ENCODE measurements at regions not wholly inside any gene's neighbourhood (a gene's known extent, or its start where the extent isn't known, plus 50 kb on each side); places are given as distances from the start of the nearest gene placed in this dataset.
"Not testable (repeated sequence)": the region's sequence is repeated elsewhere in the genome, so short reads cannot be mapped to it uniquely, and the experiment has no call there.

GRCh38 chr4:27692868-27693634, 832.4 kb downstream of the STIM2 start:
- no peak for DNase-seq (ENCODE audit: low read depth in 1 of 2, low spot score in 1 of 2)
- no peak for TF ChIP-seq GABPA (IDR thresholded peaks at IDR 0.05; ENCODE audit: low read depth)
- no peak for TF ChIP-seq POLR2AphosphoS5 (IDR thresholded peaks at IDR 0.05; ENCODE audit: low read depth)
- TF ChIP-seq, protein P1, sequence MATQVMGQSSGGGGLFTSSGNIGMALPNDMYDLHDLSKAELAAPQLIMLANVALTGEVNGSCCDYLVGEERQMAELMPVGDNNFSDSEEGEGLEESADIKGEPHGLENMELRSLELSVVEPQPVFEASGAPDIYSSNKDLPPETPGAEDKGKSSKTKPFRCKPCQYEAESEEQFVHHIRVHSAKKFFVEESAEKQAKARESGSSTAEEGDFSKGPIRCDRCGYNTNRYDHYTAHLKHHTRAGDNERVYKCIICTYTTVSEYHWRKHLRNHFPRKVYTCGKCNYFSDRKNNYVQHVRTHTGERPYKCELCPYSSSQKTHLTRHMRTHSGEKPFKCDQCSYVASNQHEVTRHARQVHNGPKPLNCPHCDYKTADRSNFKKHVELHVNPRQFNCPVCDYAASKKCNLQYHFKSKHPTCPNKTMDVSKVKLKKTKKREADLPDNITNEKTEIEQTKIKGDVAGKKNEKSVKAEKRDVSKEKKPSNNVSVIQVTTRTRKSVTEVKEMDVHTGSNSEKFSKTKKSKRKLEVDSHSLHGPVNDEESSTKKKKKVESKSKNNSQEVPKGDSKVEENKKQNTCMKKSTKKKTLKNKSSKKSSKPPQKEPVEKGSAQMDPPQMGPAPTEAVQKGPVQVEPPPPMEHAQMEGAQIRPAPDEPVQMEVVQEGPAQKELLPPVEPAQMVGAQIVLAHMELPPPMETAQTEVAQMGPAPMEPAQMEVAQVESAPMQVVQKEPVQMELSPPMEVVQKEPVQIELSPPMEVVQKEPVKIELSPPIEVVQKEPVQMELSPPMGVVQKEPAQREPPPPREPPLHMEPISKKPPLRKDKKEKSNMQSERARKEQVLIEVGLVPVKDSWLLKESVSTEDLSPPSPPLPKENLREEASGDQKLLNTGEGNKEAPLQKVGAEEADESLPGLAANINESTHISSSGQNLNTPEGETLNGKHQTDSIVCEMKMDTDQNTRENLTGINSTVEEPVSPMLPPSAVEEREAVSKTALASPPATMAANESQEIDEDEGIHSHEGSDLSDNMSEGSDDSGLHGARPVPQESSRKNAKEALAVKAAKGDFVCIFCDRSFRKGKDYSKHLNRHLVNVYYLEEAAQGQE (IDR thresholded peaks at IDR 0.05; ENCODE audit: insufficient replicate concordance, low read depth): no peak
- TF ChIP-seq SPI1 (IDR thresholded peaks at IDR 0.05; ENCODE audit: borderline replicate concordance, low read depth): no peak
- TF ChIP-seq CTCF (IDR thresholded peaks at IDR 0.05; ENCODE audit: insufficient read depth, low read length): no peak
- Histone ChIP-seq H3K27me3 (ENCODE audit: insufficient read depth, poor library complexity, severe bottlenecking) (no peaks in the 10 kb centered on the region), H3K4me3 (replicated peaks; ENCODE audit: insufficient read depth, low read length) (no peak overlapping the region), H3K27ac (replicated peaks) (no peak overlapping the region)

GRCh38 chr4:27696257-27696656, 835.6 kb downstream of the STIM2 start:
- H3K4me3 ChIP-seq (replicated peaks; ENCODE audit: insufficient read depth, low read length); H3K27ac ChIP-seq (replicated peaks); DNase-seq (ENCODE audit: low read depth in 1 of 2, low spot score in 1 of 2); H3K27me3 ChIP-seq (ENCODE audit: insufficient read depth, poor library complexity, severe bottlenecking): not testable (repeated sequence)

DNA sequence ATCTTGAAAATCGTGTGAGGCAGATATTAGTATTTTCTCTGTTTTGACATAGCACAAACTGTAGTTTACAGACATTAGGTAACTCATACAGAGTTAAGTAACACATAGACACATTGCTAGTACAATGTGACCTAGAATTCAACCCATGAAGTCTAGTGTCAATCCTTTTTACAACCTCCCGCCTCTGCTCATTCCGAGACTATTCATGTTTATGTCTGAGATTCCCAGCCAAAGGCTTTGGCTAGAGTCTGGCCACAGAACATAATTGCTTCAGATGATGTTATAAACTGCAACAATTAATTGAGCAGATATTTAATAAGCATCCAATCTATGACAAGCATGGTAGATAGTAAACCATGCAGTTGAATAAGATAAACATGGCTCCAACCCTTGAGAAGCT, 841.0 kb downstream of the STIM2 start:
- DNase-seq (ENCODE audit: low read depth in 1 of 2, low spot score in 1 of 2): no peak
- H3K4me3 ChIP-seq (replicated peaks; ENCODE audit: insufficient read depth, low read length): no peak overlapping the region
- TF ChIP-seq, protein P1 (IDR thresholded peaks at IDR 0.05; ENCODE audit: insufficient replicate concordance, low read depth): no peak
- TF ChIP-seq GABPA (IDR thresholded peaks at IDR 0.05; ENCODE audit: low read depth): no peak
- TF ChIP-seq POLR2AphosphoS5 (IDR thresholded peaks at IDR 0.05; ENCODE audit: low read depth): no peak
- TF ChIP-seq SPI1 (IDR thresholded peaks at IDR 0.05; ENCODE audit: borderline replicate concordance, low read depth): no peak
- no peak for TF ChIP-seq CTCF (IDR thresholded peaks at IDR 0.05; ENCODE audit: insufficient read depth, low read length)
- H3K27me3 ChIP-seq (ENCODE audit: insufficient read depth, poor library complexity, severe bottlenecking): no peaks in the 10 kb centered on the region
- H3K27ac ChIP-seq (replicated peaks): no peak overlapping the region

- Histone ChIP-seq H3K27me3 (ENCODE audit: insufficient read depth, poor library complexity, severe bottlenecking) (no peaks in the 10 kb centered on the region), H3K27ac (replicated peaks) (no peak overlapping the region), H3K4me3 (replicated peaks; ENCODE audit: insufficient read depth, low read length) (no peak overlapping the region)
- DNase-seq (ENCODE audit: low read depth in 1 of 2, low spot score in 1 of 2): no peak
- TF ChIP-seq POLR2AphosphoS5 (IDR thresholded peaks at IDR 0.05; ENCODE audit: low read depth): no peak
Observed at GRCh38 chr4:27702730-27703431, 842.2 kb downstream of the STIM2 start.

Measured in HL-60 (cell line).